ENCODE measurements at regions not wholly inside any gene's neighbourhood (a gene's known extent, or its start where the extent isn't known, plus 50 kb on each side); places are given as distances from the start of the nearest gene placed in this dataset.

GRCh38 chr5:3033033-3033755 lies 281.7 kb upstream of the IRX2 start:
- WGBS (ENCODE audit: missing lambda C conversion rate), result 24% methylated on average over 12 of the region's 12 CpGs
- ChIA-PET POLR2A (no interaction called here), CTCF (no interaction called here)
- H3K4me3 ChIP-seq, result no peak overlapping the region
- no peaks in the 10 kb centered on the region for H3K4me1 ChIP-seq
- H3K9me3 ChIP-seq, result no peaks in the 10 kb centered on the region; the same call in 2 of the 3 replicates
- H3K4me2 ChIP-seq, result no peak overlapping the region
- TF ChIP-seq HOXB13 (CRISPR knock-in tag; IDR thresholded peaks at IDR 0.05; ENCODE audit: low read depth) (no peak), RAD21 (conservative IDR thresholded peaks at IDR 0.05 in 1 of 2, IDR thresholded peaks at IDR 0.05 in 1 of 2) (no peak), PBX3 (IDR thresholded peaks at IDR 0.05) (no peak), NFE2L2 (conservative IDR thresholded peaks at IDR 0.05; ENCODE audit: low read length) (no peak), POLR2A (IDR thresholded peaks at IDR 0.05; ENCODE audit: low read length) (no peak), ELK1 (IDR thresholded peaks at IDR 0.05; ENCODE audit: low read depth, low read length) (no peak), PHF8 (IDR thresholded peaks at IDR 0.05; ENCODE audit: borderline replicate concordance, low read depth) (no peak), CEBPB (IDR thresholded peaks at IDR 0.05) (no peak), CHD2 (IDR thresholded peaks at IDR 0.05; ENCODE audit: low read length, partially characterized antibody) (no peak), HOXA7 (CRISPR knock-in tag; IDR thresholded peaks at IDR 0.05) (no peak), NPAS2 (CRISPR knock-in tag; IDR thresholded peaks at IDR 0.05; ENCODE audit: borderline replicate concordance) (no peak), CTCF (IDR thresholded peaks at IDR 0.05) (no peak), REST (IDR thresholded peaks at IDR 0.05) (no peak), MYC (IDR thresholded peaks at IDR 0.05; ENCODE audit: borderline replicate concordance, low read length) (no peak), EHF (CRISPR knock-in tag; IDR thresholded peaks at IDR 0.05) (no peak), MAX (IDR thresholded peaks at IDR 0.05) (no peak)
- FAIRE-seq (no peak), ATAC-seq (no peak), DNase-seq (ENCODE audit: low read depth in 1 of 2, low spot score in 1 of 2) (no peak)
- H3K27ac ChIP-seq, result no peak overlapping the region

- DNase-seq (ENCODE audit: low read depth in 1 of 2, low spot score in 1 of 2) (no peak), FAIRE-seq (no peak), ATAC-seq (no peak)
- no peak overlapping the region for H3K4me2 ChIP-seq
- TF ChIP-seq MAFK (IDR thresholded peaks at IDR 0.05; ENCODE audit: partially characterized antibody), result no peak
- TF ChIP-seq BCL3 (IDR thresholded peaks at IDR 0.05), result no peak
- no peak for TF ChIP-seq ZC3H11A (IDR thresholded peaks at IDR 0.05)
- TF ChIP-seq KDM1A (IDR thresholded peaks at IDR 0.05; ENCODE audit: low read depth), result no peak
- no peak for TF ChIP-seq HOXA7 (CRISPR knock-in tag; IDR thresholded peaks at IDR 0.05)
- TF ChIP-seq FOXS1 (CRISPR knock-in tag; IDR thresholded peaks at IDR 0.05), result no peak
- TF ChIP-seq RNF2 (IDR thresholded peaks at IDR 0.05; ENCODE audit: borderline replicate concordance, low read depth), result no peak
- no peak for TF ChIP-seq NPAS2 (CRISPR knock-in tag; IDR thresholded peaks at IDR 0.05; ENCODE audit: borderline replicate concordance)
- TF ChIP-seq ZFP36 (IDR thresholded peaks at IDR 0.05; ENCODE audit: borderline replicate concordance, partially characterized antibody), result no peak
- TF ChIP-seq E2F6 (IDR thresholded peaks at IDR 0.05; ENCODE audit: borderline replicate concordance, low read depth), result no peak
- no peak for TF ChIP-seq HOXB5 (CRISPR knock-in tag; IDR thresholded peaks at IDR 0.05)
- no peak for TF ChIP-seq CEBPB (IDR thresholded peaks at IDR 0.05)
- ChIA-PET POLR2A (no interaction called here), CTCF (no interaction called here)
- 6% methylated on average over 6 of the region's 6 CpGs for WGBS (ENCODE audit: missing lambda C conversion rate)
- H3K4me3 ChIP-seq, result no peak overlapping the region
- no peak overlapping the region for H3K27ac ChIP-seq
- no peaks in the 10 kb centered on the region; the same call in 2 of the 3 replicates for H3K9me3 ChIP-seq
- no peaks in the 10 kb centered on the region for H3K4me1 ChIP-seq
Observed at GRCh38 chr5:3032513-3032912, 281.0 kb upstream of the IRX2 start.

Measured in A549 (cell line).